ENCODE measurements at regions not wholly inside any gene's neighbourhood (a gene's known extent, or its start where the extent isn't known, plus 50 kb on each side); places are given as distances from the start of the nearest gene placed in this dataset.

GRCh38 chr4:38328989-38329729, 334.8 kb upstream of the KLF3 start:
- Histone ChIP-seq H2AFZ (ENCODE audit: low read length) (no peak overlapping the region), H3K79me2 (ENCODE audit: insufficient read depth, low read length) (no peaks in the 10 kb centered on the region), H3K4me3 (replicated peaks in 1 of 3; ENCODE audit: insufficient read depth in 1 of 3, low read depth in 2 of 3, low read length in 3 of 3) (no peak overlapping the region), H3K27ac (ENCODE audit: extremely low read length, insufficient read depth, low read length) (no peak overlapping the region), H3K4me1 (ENCODE audit: insufficient read depth, low read length) (peaks cover 35% of the 10 kb centered on the region), H3K4me2 (ENCODE audit: low read depth, low read length) (no peak overlapping the region), H3K27me3 (ENCODE audit: control insufficient read depth in 1 of 2, insufficient read depth in 2 of 2, low read length in 2 of 2) (no peaks in the 10 kb centered on the region; a peak in 1 of 5 replicates), H3K9ac (ENCODE audit: insufficient read depth, low read depth, low read length) (no peak overlapping the region), H3K36me3 (replicated peaks in 1 of 2; ENCODE audit: control insufficient read depth in 1 of 2, insufficient read depth in 2 of 2, low read length in 2 of 2) (no peaks in the 10 kb centered on the region), H4K20me1 (ENCODE audit: insufficient read depth, low read length) (no peaks in the 10 kb centered on the region), H3K9me3 (ENCODE audit: low read length) (no peaks in the 10 kb centered on the region)
- no peak for DNase-seq (ENCODE audit: low spot score)
- ATAC-seq: no peak
- TF ChIP-seq JDP2 (CRISPR knock-in tag; IDR thresholded peaks at IDR 0.05; ENCODE audit: borderline replicate concordance) (no peak), ZNF335 (CRISPR knock-in tag; IDR thresholded peaks at IDR 0.05) (no peak), ZNF30 (CRISPR knock-in tag; IDR thresholded peaks at IDR 0.05) (no peak), ERF (CRISPR knock-in tag; IDR thresholded peaks at IDR 0.05) (no peak), ZNF382 (CRISPR knock-in tag; IDR thresholded peaks at IDR 0.05; ENCODE audit: borderline replicate concordance) (no peak), CREM (IDR thresholded peaks at IDR 0.05) (no peak), CREM (CRISPR knock-in tag; IDR thresholded peaks at IDR 0.05) (no peak), FOXC1 (CRISPR knock-in tag; IDR thresholded peaks at IDR 0.05; ENCODE audit: borderline replicate concordance) (no peak), MBD4 (IDR thresholded peaks at IDR 0.05; ENCODE audit: borderline replicate concordance, low read length) (no peak), MBNL3 (CRISPR knock-in tag; conservative IDR thresholded peaks at IDR 0.05) (no peak)
- TF ChIP-seq, protein P1, sequence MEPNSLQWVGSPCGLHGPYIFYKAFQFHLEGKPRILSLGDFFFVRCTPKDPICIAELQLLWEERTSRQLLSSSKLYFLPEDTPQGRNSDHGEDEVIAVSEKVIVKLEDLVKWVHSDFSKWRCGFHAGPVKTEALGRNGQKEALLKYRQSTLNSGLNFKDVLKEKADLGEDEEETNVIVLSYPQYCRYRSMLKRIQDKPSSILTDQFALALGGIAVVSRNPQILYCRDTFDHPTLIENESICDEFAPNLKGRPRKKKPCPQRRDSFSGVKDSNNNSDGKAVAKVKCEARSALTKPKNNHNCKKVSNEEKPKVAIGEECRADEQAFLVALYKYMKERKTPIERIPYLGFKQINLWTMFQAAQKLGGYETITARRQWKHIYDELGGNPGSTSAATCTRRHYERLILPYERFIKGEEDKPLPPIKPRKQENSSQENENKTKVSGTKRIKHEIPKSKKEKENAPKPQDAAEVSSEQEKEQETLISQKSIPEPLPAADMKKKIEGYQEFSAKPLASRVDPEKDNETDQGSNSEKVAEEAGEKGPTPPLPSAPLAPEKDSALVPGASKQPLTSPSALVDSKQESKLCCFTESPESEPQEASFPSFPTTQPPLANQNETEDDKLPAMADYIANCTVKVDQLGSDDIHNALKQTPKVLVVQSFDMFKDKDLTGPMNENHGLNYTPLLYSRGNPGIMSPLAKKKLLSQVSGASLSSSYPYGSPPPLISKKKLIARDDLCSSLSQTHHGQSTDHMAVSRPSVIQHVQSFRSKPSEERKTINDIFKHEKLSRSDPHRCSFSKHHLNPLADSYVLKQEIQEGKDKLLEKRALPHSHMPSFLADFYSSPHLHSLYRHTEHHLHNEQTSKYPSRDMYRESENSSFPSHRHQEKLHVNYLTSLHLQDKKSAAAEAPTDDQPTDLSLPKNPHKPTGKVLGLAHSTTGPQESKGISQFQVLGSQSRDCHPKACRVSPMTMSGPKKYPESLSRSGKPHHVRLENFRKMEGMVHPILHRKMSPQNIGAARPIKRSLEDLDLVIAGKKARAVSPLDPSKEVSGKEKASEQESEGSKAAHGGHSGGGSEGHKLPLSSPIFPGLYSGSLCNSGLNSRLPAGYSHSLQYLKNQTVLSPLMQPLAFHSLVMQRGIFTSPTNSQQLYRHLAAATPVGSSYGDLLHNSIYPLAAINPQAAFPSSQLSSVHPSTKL (CRISPR knock-in tag; IDR thresholded peaks at IDR 0.05): no peak
- intact Hi-C loops (cut with micrococcal nuclease; ENCODE audit: unreplicated experiment): no loop called here
- in situ Hi-C loops (cut with HindIII; ENCODE audit: extremely low pct_ligation_motif_present, low pct_unique_long_range_greater_than_20kb): no loop called here
- no peak for FAIRE-seq
- BruUV-seq (replicated peaks): no TSS peak
- 31% methylated on average over 8 of the region's 8 CpGs for WGBS (ENCODE audit: low lambda C conversion rate)
- ChIA-PET POLR2A (no interaction called here), CTCF (ENCODE audit: low intra/inter-chr PET ratio, low total read pairs) (no interaction called here)
